T-helper 17 cell (primary cell): ENCODE measurements at regions not wholly inside any gene's neighbourhood (a gene's known extent, or its start where the extent isn't known, plus 50 kb on each side); places are given as distances from the start of the nearest gene placed in this dataset.
"Not testable (repeated sequence)": the region's sequence is repeated elsewhere in the genome, so short reads cannot be mapped to it uniquely, and the experiment has no call there.

Experiments used
- ATAC-seq: fragments of 150-1000 bp; cut with Tn5 transposase; 2 replicates; pipeline ENCODE4 v1.10.0; 2021; ENCODE audit warnings: mild to moderate bottlenecking, moderate library complexity
- DNase-seq, 3 donors: peaks; one replicate each; pipeline versions ENCODE4 v3.0.0 to v3.0.0-alpha.2; 2020 to 2021
- H3K9me3 ChIP-seq: one replicate; pipeline ENCODE4 v1.7.0; 2013; ENCODE audit warnings: low read length, mild to moderate bottlenecking; ENCODE audit not compliant: control insufficient read depth, poor library complexity, severe bottlenecking
- H3K27ac Mint-ChIP-seq: one replicate; pipeline ENCODE4 v1.8.0; 2022; ENCODE audit warnings: mild to moderate bottlenecking, moderate library complexity, mixed read lengths
- H3K27me3 Mint-ChIP-seq: one replicate; pipeline ENCODE4 v1.8.0; 2022; ENCODE audit warnings: mixed read lengths
- H3K36me3 Mint-ChIP-seq: one replicate; pipeline ENCODE4 v1.8.0; 2022; ENCODE audit warnings: low read depth, mixed read lengths
- H3K4me1 Mint-ChIP-seq: one replicate; pipeline ENCODE4 v1.8.0; 2022; ENCODE audit warnings: mild to moderate bottlenecking, mixed read lengths
- H3K4me3 Mint-ChIP-seq: one replicate; pipeline ENCODE4 v1.8.0; 2022; ENCODE audit warnings: mild to moderate bottlenecking, moderate library complexity, mixed read lengths

DNA sequence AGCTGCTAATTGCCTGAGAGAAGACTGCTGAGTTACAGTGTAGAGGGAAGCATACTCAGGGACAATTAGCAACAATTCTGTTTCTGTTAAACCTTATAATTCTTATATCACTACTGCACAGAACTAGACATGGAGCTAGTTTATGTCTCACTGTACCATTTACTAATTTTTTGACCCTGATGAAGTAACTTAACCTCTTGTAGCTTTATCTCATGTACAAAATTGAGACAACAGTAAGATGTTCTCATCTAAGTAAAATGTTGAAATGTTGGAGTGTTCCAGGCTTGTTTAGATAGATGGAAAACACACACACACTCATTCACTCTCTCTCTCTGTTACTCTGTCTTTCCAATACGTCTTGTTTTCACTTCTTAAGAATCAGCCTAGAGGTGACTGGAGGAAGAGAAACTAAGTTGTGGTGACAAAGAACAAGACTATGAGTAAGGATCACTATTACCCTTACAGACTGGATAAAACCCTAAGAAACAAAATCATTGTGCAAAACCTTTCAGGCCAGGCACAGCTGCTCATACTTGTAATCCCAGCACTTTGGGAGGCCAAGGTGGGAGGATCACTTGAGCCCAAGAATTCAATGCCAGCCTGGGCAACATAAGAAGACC is 107.8 kb downstream of the FAM72C start:
- not testable (repeated sequence) for H3K36me3 Mint-ChIP-seq

DNA sequence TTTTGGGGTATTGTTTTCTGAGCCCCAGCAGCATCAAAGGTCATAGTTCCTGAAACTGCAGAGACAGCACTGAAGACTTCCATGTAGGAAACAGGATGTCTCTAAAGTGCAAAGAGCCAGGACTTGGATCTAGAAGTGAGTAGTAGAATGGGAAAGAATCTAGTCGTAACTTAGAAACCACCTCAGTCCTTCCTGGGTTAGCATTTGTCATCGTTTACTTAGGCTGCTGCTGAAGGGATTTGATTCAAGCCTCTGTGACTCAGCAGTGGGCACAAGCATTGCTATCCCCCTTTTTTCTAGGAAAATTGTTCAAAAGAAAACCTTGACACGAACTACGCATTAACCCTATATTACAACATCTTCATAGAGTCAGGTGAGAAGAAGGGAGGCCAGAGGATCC is 109.1 kb downstream of the FAM72C start:
- not testable (repeated sequence) for H3K27ac Mint-ChIP-seq, DNase-seq, ATAC-seq, H3K4me1 Mint-ChIP-seq, H3K36me3 Mint-ChIP-seq, H3K4me3 Mint-ChIP-seq, H3K9me3 ChIP-seq, H3K27me3 Mint-ChIP-seq

More for the DNA sequence above, 107.8 kb downstream of the FAM72C start:
- H3K9me3 ChIP-seq, DNase-seq, ATAC-seq, H3K4me3 Mint-ChIP-seq, H3K27ac Mint-ChIP-seq, H3K4me1 Mint-ChIP-seq, H3K27me3 Mint-ChIP-seq: not testable (repeated sequence)

DNA sequence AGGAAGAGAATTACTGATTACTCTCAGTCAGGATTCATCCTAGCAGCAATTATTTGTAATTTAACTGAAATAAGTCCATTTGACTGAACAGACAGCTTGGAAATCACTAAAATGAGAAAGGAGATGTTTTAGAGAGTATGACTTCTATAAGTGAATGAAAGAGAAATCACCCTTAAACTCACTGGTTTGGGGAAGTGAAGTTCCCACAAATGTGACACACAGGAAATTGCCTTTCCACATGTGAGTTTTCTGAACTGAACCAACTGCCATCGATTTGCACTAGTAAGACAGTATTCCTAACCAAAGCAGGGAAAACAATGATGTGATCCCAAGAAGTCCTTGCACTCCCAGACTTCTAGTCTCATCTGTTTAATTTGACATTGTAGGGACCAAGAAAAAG is 110.5 kb downstream of the FAM72C start:
- H3K9me3 ChIP-seq, DNase-seq, ATAC-seq, H3K4me1 Mint-ChIP-seq, H3K36me3 Mint-ChIP-seq, H3K4me3 Mint-ChIP-seq, H3K27ac Mint-ChIP-seq, H3K27me3 Mint-ChIP-seq: not testable (repeated sequence)

DNA sequence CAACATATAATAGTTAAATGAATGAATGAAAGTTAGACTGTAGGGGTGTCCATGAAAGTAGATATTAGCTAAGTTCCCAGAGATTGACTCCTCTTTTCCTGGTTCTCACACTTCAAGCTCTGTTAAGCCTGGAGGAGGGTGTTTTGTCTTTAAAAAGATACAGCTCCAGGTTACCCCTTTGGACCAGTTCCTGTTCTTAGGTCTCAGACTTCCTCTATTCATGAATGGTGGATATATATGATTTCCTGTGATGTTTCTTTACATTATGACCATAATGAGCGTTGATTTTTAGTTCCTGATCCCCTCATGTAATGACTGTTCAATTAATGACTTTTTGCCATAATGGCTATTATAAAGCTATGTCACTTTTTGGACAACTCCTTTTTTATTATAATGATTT is 115.9 kb downstream of the FAM72C start:
- not testable (repeated sequence) for H3K4me3 Mint-ChIP-seq, H3K27ac Mint-ChIP-seq, ATAC-seq

DNA sequence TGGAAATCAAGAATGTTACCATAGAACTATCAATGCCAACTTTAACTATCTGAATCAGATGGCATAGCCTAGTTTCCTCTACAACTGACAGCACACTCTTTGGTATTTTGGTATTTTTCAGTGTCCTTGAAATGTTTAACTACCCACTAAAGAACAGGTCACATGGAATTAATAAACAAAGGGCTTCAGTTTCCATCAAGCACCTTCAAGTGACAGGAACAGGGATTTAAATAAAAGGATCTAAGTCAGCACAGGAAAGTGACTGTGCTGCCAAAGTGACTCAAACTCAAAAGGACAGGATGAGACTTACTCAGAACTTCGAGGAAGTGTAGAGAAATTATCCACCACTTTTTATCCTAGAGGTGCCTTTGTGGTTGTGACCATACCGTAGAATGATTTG is 117.7 kb downstream of the FAM72C start:
- not testable (repeated sequence) for H3K27ac Mint-ChIP-seq, H3K4me3 Mint-ChIP-seq, H3K36me3 Mint-ChIP-seq, H3K4me1 Mint-ChIP-seq, H3K27me3 Mint-ChIP-seq, DNase-seq, ATAC-seq, H3K9me3 ChIP-seq

More for the DNA sequence above, 115.9 kb downstream of the FAM72C start:
- not testable (repeated sequence) for H3K4me1 Mint-ChIP-seq, H3K27me3 Mint-ChIP-seq, DNase-seq, H3K9me3 ChIP-seq, H3K36me3 Mint-ChIP-seq

DNA sequence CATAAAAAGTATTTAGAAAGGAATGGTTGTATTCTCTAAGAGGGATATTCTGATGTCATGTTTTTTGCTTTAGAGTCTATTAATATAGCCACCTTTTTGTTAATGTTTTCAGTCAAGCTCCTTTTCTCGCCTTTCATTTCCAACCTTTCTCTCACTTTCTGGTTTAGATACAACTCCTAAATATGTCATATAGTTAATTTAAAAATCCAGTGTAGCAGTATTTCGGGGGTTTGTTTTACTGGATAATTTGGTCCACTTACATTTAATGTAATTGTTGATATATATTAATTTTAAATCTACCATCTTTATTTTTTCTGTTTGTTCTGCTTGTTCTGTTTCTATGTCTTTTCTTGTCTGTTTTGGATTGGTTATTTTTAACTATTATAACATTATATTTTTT is 121.1 kb downstream of the FAM72C start:
- H3K27me3 Mint-ChIP-seq, H3K9me3 ChIP-seq, DNase-seq, H3K4me1 Mint-ChIP-seq, ATAC-seq, H3K4me3 Mint-ChIP-seq, H3K27ac Mint-ChIP-seq, H3K36me3 Mint-ChIP-seq: not testable (repeated sequence)

DNA sequence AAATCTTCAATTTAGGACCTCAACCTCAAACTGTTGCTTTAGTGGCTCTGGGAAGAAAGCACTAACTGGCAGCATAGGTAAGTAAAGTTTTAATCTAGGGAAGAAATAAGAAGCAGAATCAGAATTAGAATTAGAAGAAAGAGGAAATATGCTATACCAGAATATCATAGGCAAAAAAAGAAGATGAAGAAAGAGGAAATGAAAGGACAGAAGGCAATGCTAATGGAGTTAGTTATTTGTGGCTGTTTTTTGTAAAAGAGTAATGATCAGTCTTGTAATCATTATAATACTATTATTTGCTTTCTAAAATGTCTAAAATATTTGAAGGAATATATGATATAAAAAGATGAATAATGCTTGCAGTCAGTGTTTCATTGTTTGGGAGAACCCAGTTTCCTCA is 122.9 kb downstream of the FAM72C start:
- not testable (repeated sequence) for DNase-seq, H3K27ac Mint-ChIP-seq, H3K9me3 ChIP-seq, H3K4me1 Mint-ChIP-seq, H3K36me3 Mint-ChIP-seq, H3K4me3 Mint-ChIP-seq, ATAC-seq, H3K27me3 Mint-ChIP-seq

DNA sequence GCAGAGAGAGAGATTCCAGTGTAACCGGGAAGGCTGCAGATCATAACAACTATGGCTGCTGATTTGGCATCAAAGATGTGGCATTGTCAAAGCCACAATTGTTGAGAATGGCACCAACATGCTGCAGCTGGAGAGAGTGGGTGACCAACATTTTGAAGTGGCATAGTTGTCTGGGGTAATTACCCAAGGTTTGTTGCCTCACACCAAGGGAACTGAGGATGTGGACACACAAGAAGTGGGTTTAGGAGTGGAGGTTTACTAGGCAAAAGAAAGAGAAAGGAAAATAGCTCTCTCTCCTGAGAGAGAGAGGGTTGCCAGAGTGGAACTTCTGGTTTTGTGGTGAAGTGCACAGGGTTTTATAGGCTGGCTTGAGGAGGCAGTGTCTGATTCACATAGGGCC is 126.6 kb downstream of the FAM72C start:
- not testable (repeated sequence) for ATAC-seq, DNase-seq, H3K9me3 ChIP-seq, H3K36me3 Mint-ChIP-seq, H3K4me1 Mint-ChIP-seq, H3K27me3 Mint-ChIP-seq, H3K27ac Mint-ChIP-seq, H3K4me3 Mint-ChIP-seq

DNA sequence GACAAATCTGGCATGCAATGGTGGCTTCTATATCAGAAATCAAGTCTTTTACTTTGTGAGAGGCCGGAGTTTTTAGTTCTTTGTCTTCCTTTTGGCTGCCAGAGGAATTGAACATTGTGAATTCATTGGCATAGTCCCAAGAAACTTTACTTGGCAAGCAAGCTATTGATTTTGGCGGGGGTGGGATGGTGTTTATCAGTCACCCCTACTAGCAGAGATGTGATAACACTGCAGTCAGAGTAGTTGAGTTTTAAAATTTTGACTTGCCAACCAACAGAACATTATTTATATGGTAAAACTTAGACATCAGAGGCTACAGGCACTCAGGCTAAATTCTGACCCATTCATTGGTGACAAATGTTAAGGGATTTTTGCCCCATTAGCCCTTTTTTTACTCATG is 129.7 kb downstream of the FAM72C start:
- not testable (repeated sequence) for H3K27ac Mint-ChIP-seq, DNase-seq, H3K4me1 Mint-ChIP-seq, H3K9me3 ChIP-seq, H3K4me3 Mint-ChIP-seq, H3K36me3 Mint-ChIP-seq, ATAC-seq
- peaks cover 11% of the 10 kb centered on the region for H3K27me3 Mint-ChIP-seq

DNA sequence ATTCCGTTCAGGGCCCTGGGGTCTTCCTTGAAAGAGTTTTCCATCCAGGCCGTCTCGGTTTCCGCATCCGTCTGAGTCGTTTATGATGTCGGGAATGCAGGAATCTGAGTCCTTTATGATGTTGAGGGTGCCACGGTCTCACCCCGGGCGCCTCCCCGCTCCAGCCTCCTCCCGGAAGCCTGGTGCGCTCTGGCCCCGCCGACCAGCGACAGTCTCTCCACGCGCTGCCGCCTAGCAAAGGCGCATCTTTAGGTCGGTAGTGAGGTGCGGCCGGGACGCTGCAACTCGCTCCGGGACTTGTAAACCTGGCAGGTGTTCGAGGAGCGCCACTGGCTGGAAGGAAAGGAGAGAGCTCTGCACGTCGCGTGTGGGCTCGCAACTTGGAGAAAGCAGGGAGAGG is 132.6 kb downstream of the FAM72C start:
- H3K4me3 Mint-ChIP-seq, H3K27ac Mint-ChIP-seq, H3K9me3 ChIP-seq, DNase-seq, H3K36me3 Mint-ChIP-seq, H3K4me1 Mint-ChIP-seq: not testable (repeated sequence)
- peaks cover 12% of the 10 kb centered on the region for H3K27me3 Mint-ChIP-seq
- peak; percentile 53 for ATAC-seq

DNA sequence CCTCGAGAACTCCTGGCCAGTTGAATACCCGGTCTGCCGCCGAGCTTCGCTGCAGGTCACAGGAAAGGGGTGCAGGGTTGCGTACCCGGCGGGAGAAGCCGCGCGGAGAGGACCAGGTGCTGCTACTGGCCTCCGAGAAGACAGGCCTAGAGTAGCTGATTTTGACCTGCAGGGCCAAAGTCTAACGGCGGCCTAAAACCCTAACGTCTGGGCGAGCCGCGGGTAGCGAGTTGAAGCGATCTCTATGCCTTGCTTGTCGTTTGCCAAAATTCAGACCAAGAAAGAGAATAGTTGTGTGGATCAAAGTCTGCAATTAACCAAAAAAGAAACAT is 133.2 kb downstream of the FAM72C start:
- not testable (repeated sequence) for H3K27ac Mint-ChIP-seq, H3K4me3 Mint-ChIP-seq, H3K36me3 Mint-ChIP-seq, DNase-seq, ATAC-seq, H3K9me3 ChIP-seq, H3K4me1 Mint-ChIP-seq
- H3K27me3 Mint-ChIP-seq, result peaks cover 12% of the 10 kb centered on the region

DNA sequence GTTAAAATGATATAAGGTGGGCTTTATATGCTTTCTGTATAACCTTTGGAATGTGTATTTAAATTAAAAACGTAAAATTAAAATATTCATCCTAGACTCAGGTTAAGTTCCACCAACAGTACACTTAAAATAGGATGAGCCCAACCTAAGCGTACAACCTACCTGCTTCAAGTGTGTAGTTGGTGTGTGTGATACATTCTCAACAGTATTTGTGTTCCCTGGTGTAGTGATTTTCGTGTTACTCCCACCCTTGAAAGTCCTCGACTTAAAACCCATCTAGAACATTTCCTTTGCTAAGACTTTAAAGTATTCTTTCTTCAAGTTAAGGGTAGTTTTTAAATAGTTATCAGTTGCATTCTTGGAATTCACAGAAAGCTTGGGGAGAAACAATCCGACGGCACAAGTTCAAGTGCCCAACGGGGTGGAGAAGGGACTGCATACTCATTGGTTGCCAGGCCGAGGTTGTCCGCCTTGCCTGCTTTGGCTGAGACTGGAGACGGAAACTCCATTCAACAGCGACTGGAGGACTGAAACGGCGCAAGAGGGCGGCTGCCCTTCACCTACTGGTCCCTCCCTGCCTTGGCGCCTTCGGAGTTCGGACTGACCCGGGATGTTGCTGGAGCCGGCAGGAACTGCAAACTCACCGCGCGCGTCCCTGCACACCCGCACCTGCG is 133.7 kb downstream of the FAM72C start:
- H3K27me3 Mint-ChIP-seq, result peaks cover 12% of the 10 kb centered on the region
- H3K9me3 ChIP-seq, DNase-seq, H3K36me3 Mint-ChIP-seq, H3K4me3 Mint-ChIP-seq, ATAC-seq, H3K27ac Mint-ChIP-seq, H3K4me1 Mint-ChIP-seq: not testable (repeated sequence)

DNA sequence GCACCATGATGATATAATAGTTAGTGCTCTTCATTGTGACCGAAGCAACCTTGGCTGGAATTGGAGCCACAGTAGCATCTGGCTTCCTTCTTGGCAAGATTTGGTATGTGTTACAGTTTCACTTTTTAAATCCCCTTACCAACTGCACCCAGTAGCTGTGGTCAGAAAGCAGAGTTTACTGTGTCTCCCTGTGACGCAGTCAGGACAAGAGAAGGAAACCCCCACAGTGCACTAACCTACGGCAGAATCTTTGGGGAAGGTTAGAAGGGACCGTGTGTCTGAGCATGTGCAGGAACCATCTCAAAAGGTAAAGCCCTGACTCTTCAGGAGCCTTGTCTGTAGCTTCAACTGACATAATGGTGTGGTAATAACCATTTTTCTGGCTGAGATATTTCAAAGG is 138.4 kb downstream of the FAM72C start:
- not testable (repeated sequence) for H3K27ac Mint-ChIP-seq, DNase-seq, H3K4me1 Mint-ChIP-seq, H3K36me3 Mint-ChIP-seq, H3K27me3 Mint-ChIP-seq, H3K9me3 ChIP-seq, H3K4me3 Mint-ChIP-seq
- ATAC-seq, result peak; percentile 70

DNA sequence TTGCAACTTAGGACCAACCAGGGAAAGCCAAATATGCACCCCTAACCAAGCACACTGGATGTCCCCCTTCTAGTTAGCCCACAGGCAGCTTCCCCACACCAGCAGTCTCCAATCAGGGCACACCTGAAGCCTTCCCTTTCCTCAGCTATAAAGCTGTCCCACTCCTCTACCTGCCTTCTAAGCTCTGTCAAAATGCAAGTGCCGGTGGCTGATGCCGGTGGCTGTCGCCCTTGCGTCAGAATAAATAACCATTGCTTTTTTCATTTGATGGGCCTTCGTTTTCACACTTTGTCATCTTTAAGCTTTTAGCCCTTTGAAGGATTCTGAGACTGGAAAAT is 139.4 kb downstream of the FAM72C start:
- not testable (repeated sequence) for H3K9me3 ChIP-seq, H3K36me3 Mint-ChIP-seq, DNase-seq, ATAC-seq, H3K27me3 Mint-ChIP-seq, H3K4me1 Mint-ChIP-seq, H3K27ac Mint-ChIP-seq, H3K4me3 Mint-ChIP-seq
